Right atrium auricular region (tissue), 2 donors: ENCODE measurements at regions not wholly inside any gene's neighbourhood (a gene's known extent, or its start where the extent isn't known, plus 50 kb on each side); places are given as distances from the start of the nearest gene placed in this dataset.

Experiments
- DNase-seq: peaks from one replicate; pipeline ENCODE4 v3.0.0-alpha.2; 2019; ENCODE audit warnings: low spot score
- H3K27ac ChIP-seq, 2 donors: fragments of 200-600 bp; sonication (generic); 1 replicate in 1 of 2; 2 replicates in 1 of 2; pipeline ENCODE4 v1.5.1; 2016 to 2019
- H3K27me3 ChIP-seq, 2 donors: fragments of 200-600 bp; sonication (generic); one replicate each; pipeline versions ENCODE4 v1.5.1 to v1.6.0; 2017 to 2019
- H3K36me3 ChIP-seq: fragments of 200-600 bp; sonication (generic); one replicate; pipeline ENCODE4 v1.5.1; 2016
- H3K4me1 ChIP-seq, 2 donors: fragments of 200-600 bp; sonication (generic); one replicate each; pipeline versions ENCODE4 v1.5.1 to v1.6.0; 2017 to 2019
- H3K4me3 ChIP-seq, 2 donors: fragments of 200-600 bp; sonication (generic); 1 replicate in 1 of 2; 2 replicates in 1 of 2; pipeline ENCODE4 v1.5.1; 2017 to 2019; ENCODE audit warnings: mild to moderate bottlenecking in 1 of 2, moderate library complexity in 1 of 2
- H3K9me3 ChIP-seq, 2 donors: fragments of 200-600 bp; sonication (generic); one replicate each; pipeline ENCODE4 v1.5.1; 2019
- CTCF ChIP-seq, 2 donors: fragments of 200-600 bp; sonication (generic); IDR thresholded peaks; one replicate each; pipeline ENCODE4 v1.5.1; 2019; ENCODE audit warnings: antibody characterized with exemption in 2 of 2

GRCh38 chr18:55743133-55743532 is 155.1 kb upstream of the TCF4 start:
- no peaks in the 10 kb centered on the region for H3K9me3 ChIP-seq
- TF ChIP-seq CTCF (IDR thresholded peaks at IDR 0.05): no peak
- no peak overlapping the region for H3K27ac ChIP-seq
- no peaks in the 10 kb centered on the region for H3K27me3 ChIP-seq
- no peaks in the 10 kb centered on the region for H3K36me3 ChIP-seq
- H3K4me1 ChIP-seq: no peaks in the 10 kb centered on the region
- no peak overlapping the region for H3K4me3 ChIP-seq
- no peak for DNase-seq

GRCh38 chr18:55739488-55739887 is 151.5 kb upstream of the TCF4 start:
- no peaks in the 10 kb centered on the region for H3K9me3 ChIP-seq
- H3K27me3 ChIP-seq: no peaks in the 10 kb centered on the region
- no peak for TF ChIP-seq CTCF (IDR thresholded peaks at IDR 0.05)
- no peaks in the 10 kb centered on the region for H3K36me3 ChIP-seq
- H3K4me1 ChIP-seq: no peaks in the 10 kb centered on the region
- H3K27ac ChIP-seq: no peak overlapping the region
- no peak overlapping the region for H3K4me3 ChIP-seq
- no peak for DNase-seq

GRCh38 chr18:55738483-55739114 is 150.6 kb upstream of the TCF4 start:
- Histone ChIP-seq H3K27ac (no peak overlapping the region), H3K4me1 (no peaks in the 10 kb centered on the region), H3K27me3 (no peaks in the 10 kb centered on the region), H3K4me3 (no peak overlapping the region), H3K9me3 (no peaks in the 10 kb centered on the region), H3K36me3 (no peaks in the 10 kb centered on the region)
- TF ChIP-seq CTCF (IDR thresholded peaks at IDR 0.05): no peak
- DNase-seq: no peak

GRCh38 chr18:55737781-55738468 is 149.9 kb upstream of the TCF4 start:
- Histone ChIP-seq H3K9me3 (no peaks in the 10 kb centered on the region), H3K27me3 (no peaks in the 10 kb centered on the region), H3K4me1 (peaks cover 0 to 1% of the 10 kb centered on the region in 2 donors), H3K4me3 (no peak overlapping the region), H3K36me3 (no peaks in the 10 kb centered on the region), H3K27ac (no peak overlapping the region)
- no peak for TF ChIP-seq CTCF (IDR thresholded peaks at IDR 0.05)
- no peak for DNase-seq

- no peak for DNase-seq
- Histone ChIP-seq H3K27ac (no peak overlapping the region), H3K27me3 (no peaks in the 10 kb centered on the region), H3K9me3 (no peaks in the 10 kb centered on the region), H3K36me3 (no peaks in the 10 kb centered on the region), H3K4me1 (peaks cover 0 to 6% of the 10 kb centered on the region in 2 donors), H3K4me3 (no peak overlapping the region)
- no peak for TF ChIP-seq CTCF (IDR thresholded peaks at IDR 0.05)
These were observed 149.3 kb upstream of the TCF4 start for GRCh38 chr18:55737266-55737665.
